Pancreas (tissue), 10 donors: ENCODE measurements at regions not wholly inside any gene's neighbourhood (a gene's known extent, or its start where the extent isn't known, plus 50 kb on each side); places are given as distances from the start of the nearest gene placed in this dataset.

Experiments used
- ATAC-seq, 4 donors: fragments of 200-7000 bp; cut with Tn5 transposase; one replicate each; pipeline versions ENCODE4 v1.8.0 to v1.9.1; 2020; ENCODE audit warnings: mild to moderate bottlenecking in 4 of 4, moderate library complexity in 4 of 4
- DNase-seq, 6 donors: peaks; one replicate each; pipeline ENCODE4 v3.0.0-alpha.2; 2020
- FAIRE-seq: peaks from 2 replicates; lab custom pipeline; 2012; peaks lifted over from hg19 to GRCh38; lab: Jason Lieb, UNC
- H3K27ac ChIP-seq, 4 donors: fragments of 200-600 bp; sonication (generic); 1 replicate in 3 of 4; 2 replicates in 1 of 4; pipeline versions ENCODE4 v1.5.0 to v1.8.0; 2020
- H3K27me3 ChIP-seq, 4 donors: fragments of 200-600 bp; one replicate each; pipeline ENCODE4 v1.8.0; 2021
- H3K36me3 ChIP-seq, 3 donors: fragments of 200-600 bp; sonication (generic) in 1 of 3; one replicate each; pipeline versions ENCODE4 v1.5.0 to v1.8.0; 2020 to 2021
- H3K4me1 ChIP-seq, 3 donors: fragments of 200-600 bp; one replicate each; pipeline ENCODE4 v1.8.0; 2021
- H3K4me3 ChIP-seq, 4 donors: fragments of 200-600 bp; sonication (generic) in 2 of 4; one replicate each; pipeline versions ENCODE4 v1.5.0 to v1.8.0; 2020 to 2021
- H3K9me3 ChIP-seq, 4 donors: fragments of 200-600 bp; one replicate each; pipeline ENCODE4 v1.8.0; 2021
- WGBS, 2 donors: extraction: QIAGEN DNeasy Blood & Tissue Kit; methylation state at CpG; one replicate each; pipeline ENCODE4 v1.1.7; 2013; 5-methylcytosine and 5-hydroxymethylcytosine counted together
- intact Hi-C, 3 donors: fragments of 100-400 bp; cut with DNase I; formaldehyde crosslinking; loops; one replicate each; pipeline versions ENCODE4 v1.11.1 to v1.14.2; 2022
- TF ChIP-seq, protein P1 (sequence below), 4 donors: fragments of 200-600 bp; sonication (generic) in 3 of 4; IDR thresholded peaks; one replicate each; pipeline versions ENCODE4 v1.5.0 to v1.8.0; 2021; ENCODE audit warnings: antibody characterized with exemption in 4 of 4
- donor health status: healthy with polysubstance abuse.
- donor health status: DM: no; HTN: no; CAD: no; lungs with moderate emphysema.
- donor health status: DM: no; HTN: no; CAD: no.
- donor health status: control.
- donor health status: control.
- donor health status: Bipolar disorder and iron deficiency.
- donor health status: DM: yes; HTN: yes; CAD: no.
- donor health status: DM: no; HTN: no; CAD: no.
- donor health status: DM: no; HTN: no; CAD: no.
- donor health status: DM: yes; HTN: yes; CAD: no.

DNA sequence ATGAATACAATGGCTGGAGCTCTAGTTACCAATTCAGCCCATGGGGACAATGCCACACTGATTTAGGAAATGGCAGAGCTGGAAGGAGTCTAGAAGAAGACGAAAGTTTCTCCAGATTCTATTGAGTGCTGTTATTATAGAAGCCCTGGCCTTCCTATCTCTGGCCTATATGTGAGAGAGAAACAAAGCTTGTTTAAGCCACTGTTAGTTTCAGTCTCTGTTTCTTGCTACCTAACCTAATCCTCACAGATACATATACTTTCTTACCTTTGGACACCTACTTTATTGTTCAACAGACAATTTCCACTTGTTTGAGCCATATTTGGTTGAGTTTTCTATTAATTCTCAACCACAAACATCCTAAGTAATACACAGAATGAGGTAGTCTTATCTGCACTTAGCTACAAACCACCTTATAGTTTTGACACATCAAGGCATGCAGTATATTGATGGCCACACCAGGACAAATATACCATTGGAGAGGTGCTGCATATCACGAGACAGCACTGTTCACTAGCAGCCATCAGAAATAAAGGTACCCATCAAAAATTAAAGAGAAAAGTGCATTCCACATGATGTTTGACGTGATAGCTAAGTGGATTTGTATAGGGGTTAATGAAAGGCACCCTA, 190.2 kb downstream of the SMIM20 start:
- TF ChIP-seq, protein P1, sequence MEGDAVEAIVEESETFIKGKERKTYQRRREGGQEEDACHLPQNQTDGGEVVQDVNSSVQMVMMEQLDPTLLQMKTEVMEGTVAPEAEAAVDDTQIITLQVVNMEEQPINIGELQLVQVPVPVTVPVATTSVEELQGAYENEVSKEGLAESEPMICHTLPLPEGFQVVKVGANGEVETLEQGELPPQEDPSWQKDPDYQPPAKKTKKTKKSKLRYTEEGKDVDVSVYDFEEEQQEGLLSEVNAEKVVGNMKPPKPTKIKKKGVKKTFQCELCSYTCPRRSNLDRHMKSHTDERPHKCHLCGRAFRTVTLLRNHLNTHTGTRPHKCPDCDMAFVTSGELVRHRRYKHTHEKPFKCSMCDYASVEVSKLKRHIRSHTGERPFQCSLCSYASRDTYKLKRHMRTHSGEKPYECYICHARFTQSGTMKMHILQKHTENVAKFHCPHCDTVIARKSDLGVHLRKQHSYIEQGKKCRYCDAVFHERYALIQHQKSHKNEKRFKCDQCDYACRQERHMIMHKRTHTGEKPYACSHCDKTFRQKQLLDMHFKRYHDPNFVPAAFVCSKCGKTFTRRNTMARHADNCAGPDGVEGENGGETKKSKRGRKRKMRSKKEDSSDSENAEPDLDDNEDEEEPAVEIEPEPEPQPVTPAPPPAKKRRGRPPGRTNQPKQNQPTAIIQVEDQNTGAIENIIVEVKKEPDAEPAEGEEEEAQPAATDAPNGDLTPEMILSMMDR (IDR thresholded peaks at IDR 0.05) = no peak
- no peaks in the 10 kb centered on the region for H3K9me3 ChIP-seq
- no peak for DNase-seq
- no peak for FAIRE-seq
- intact Hi-C loops = no loop called here
- no peaks in the 10 kb centered on the region for H3K4me1 ChIP-seq
- no peak for ATAC-seq
- H3K36me3 ChIP-seq = no peaks in the 10 kb centered on the region
- WGBS, 2 donors = 89 to 90% methylated on average over 3 of the region's 3 CpGs
- H3K4me3 ChIP-seq = no peak overlapping the region
- H3K27me3 ChIP-seq = no peaks in the 10 kb centered on the region
- H3K27ac ChIP-seq = no peak overlapping the region

DNA sequence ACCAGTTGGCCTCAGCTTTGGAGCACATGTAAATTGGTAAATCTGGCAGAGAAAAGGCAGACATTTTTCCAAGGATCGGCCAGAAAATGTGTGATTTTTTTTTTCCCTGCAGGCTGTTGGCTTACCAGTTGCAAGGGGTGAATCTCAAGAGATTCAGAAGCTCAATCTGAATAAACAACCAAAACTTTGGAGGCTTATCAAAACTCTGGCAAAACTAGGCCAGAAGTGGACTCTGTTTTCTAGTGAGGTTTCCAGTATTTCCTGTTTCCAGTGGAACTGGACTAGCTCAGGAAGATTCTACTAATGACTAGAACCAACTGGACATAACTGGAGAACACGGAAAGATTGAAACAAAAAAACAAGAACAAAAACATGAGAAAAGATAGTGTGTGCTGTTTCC, 191.3 kb downstream of the SMIM20 start:
- H3K9me3 ChIP-seq = no peaks in the 10 kb centered on the region
- intact Hi-C loops = no loop called here
- H3K4me1 ChIP-seq = no peaks in the 10 kb centered on the region
- H3K27me3 ChIP-seq = no peaks in the 10 kb centered on the region
- no peak overlapping the region for H3K4me3 ChIP-seq
- no peak for DNase-seq
- 84 to 88% methylated on average over 2 of the region's 2 CpGs for WGBS, 2 donors
- FAIRE-seq = no peak
- TF ChIP-seq, protein P1 (IDR thresholded peaks at IDR 0.05) = no peak
- no peak overlapping the region for H3K27ac ChIP-seq
- ATAC-seq = peak in 2 of 4 donors; percentile 23 to 36
- H3K36me3 ChIP-seq = no peaks in the 10 kb centered on the region

DNA sequence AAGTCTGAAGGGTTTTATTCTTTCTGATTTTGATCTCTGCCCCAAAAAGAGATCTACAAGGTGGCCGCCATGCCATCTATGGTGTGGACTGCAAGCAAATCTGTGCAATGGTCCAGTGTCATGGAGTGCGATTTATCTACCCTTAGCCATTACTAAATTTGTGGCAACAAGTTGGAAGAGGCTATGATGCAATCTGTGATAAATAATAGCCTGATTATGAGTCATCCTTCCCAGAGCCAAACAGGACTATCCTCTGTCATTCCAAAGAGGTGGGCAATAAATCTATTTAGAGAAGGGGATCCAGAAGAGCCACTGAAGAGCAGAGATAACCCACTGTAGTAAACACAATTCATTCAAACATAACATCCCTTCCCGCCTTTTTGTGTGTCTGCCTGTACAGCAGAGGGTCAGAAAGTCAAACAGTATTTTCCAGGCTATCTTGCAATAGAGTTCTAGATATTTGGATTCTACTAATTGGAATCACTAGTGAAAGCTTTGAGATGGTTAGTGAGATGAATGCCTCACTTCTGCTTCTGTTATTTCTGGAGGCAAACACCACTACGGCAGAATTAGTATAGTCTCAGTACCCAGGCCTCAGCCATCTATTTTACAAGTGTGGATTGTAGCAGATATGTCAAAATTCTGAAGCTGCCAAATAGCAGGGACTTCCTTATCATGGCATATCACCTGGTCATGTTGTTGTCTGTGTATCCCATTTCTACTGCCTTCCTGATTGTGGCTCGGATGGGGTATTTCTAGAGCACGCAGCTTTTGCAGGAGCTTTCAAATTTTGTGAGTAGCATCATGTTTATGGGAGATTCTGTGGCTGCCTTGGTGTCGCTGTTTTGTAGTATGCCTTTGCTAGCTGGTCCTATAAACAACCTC, 192.0 kb downstream of the SMIM20 start:
- Histone ChIP-seq H3K27me3 (no peaks in the 10 kb centered on the region), H3K27ac (no peak overlapping the region), H3K4me1 (no peaks in the 10 kb centered on the region), H3K4me3 (no peak overlapping the region), H3K36me3 (no peaks in the 10 kb centered on the region), H3K9me3 (no peaks in the 10 kb centered on the region)
- DNase-seq (no peak), FAIRE-seq (no peak), ATAC-seq (peak in 3 of 4 donors; percentile 21 to 67 (median 57))
- WGBS, 2 donors = 90 to 91% methylated on average over 7 of the region's 7 CpGs
- intact Hi-C loops = no loop called here
- TF ChIP-seq, protein P1 (IDR thresholded peaks at IDR 0.05) = no peak

DNA sequence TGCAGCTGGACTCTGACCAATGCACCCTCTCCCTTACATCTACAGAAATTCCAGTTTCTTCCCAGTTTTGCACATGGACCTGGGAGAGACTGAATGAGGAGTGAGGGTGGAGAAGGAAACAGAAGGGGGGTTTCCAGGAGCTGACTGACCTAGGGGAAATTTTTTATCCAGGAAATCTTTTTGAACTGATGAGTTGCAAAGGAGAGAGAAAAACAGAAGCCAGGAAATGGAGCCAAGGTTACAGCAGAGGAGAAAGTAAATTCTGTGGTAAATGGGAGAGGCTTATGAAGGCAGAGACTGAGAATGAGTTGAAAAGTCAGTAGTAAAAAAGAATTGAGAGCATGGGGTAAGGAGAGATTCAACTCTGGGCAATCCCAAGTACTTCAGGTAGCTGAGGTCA, 192.8 kb downstream of the SMIM20 start:
- TF ChIP-seq, protein P1 (IDR thresholded peaks at IDR 0.05) = no peak
- Histone ChIP-seq H3K4me3 (no peak overlapping the region), H3K4me1 (no peaks in the 10 kb centered on the region), H3K9me3 (no peaks in the 10 kb centered on the region), H3K27ac (no peak overlapping the region), H3K36me3 (no peaks in the 10 kb centered on the region), H3K27me3 (no peaks in the 10 kb centered on the region)
- ATAC-seq (peak in 1 of 4 donors; percentile 42), FAIRE-seq (no peak), DNase-seq (no peak)
- intact Hi-C loops = no loop called here

DNA sequence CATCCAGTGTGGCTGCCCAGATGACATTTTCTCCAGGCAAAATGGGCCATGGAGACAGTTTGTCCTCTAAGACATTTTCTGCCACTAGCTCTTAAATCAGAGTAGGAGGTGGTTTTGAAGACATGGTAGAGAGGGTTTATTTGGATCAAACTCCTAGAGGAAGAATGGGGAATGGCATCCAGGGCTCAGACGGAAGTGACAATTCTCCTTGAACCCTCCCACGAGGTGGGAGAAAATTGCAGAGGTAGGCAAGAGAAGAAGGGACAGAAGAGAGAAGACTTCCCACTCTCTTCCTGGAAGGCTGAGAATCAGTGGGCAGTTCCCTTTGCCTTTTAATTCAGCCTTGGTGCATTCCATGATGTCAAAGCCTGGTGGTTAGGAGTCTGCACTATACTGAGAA, 194.0 kb downstream of the SMIM20 start:
- FAIRE-seq (no peak), DNase-seq (no peak), ATAC-seq (no peak)
- H3K9me3 ChIP-seq = no peaks in the 10 kb centered on the region
- intact Hi-C loops = no loop called here
- TF ChIP-seq, protein P1 (IDR thresholded peaks at IDR 0.05) = no peak
- no peaks in the 10 kb centered on the region for H3K4me1 ChIP-seq
- no peak overlapping the region for H3K4me3 ChIP-seq
- H3K36me3 ChIP-seq = no peaks in the 10 kb centered on the region
- 79 to 83% methylated on average over 2 of the region's 2 CpGs for WGBS, 2 donors
- no peak overlapping the region for H3K27ac ChIP-seq
- no peaks in the 10 kb centered on the region for H3K27me3 ChIP-seq
